B cell (primary cell): ENCODE measurements at regions not wholly inside any gene's neighbourhood (a gene's known extent, or its start where the extent isn't known, plus 50 kb on each side); places are given as distances from the start of the nearest gene placed in this dataset.

ENCODE experiments used
- CTCF ChIP-seq: fragments of 200-600 bp; IDR thresholded peaks from one replicate; pipeline ENCODE4 v1.8.0; 2022; ENCODE audit warnings: antibody characterized with exemption, mild to moderate bottlenecking
- EZH2 ChIP-seq: IDR thresholded peaks from 2 replicates; pipeline ENCODE4 v1.6.1; 2012; ENCODE audit warnings: borderline replicate concordance, low read depth, mild to moderate bottlenecking, moderate library complexity, low read length; ENCODE audit not compliant: insufficient read depth, poor library complexity, severe bottlenecking

GRCh38 chr5:118614731-118615456 lies 373.5 kb downstream of the DTWD2 start:
- no peak for TF ChIP-seq CTCF
- TF ChIP-seq EZH2, result no peak
